GM18508 (cell line): ENCODE measurements at regions not wholly inside any gene's neighbourhood (a gene's known extent, or its start where the extent isn't known, plus 50 kb on each side); places are given as distances from the start of the nearest gene placed in this dataset.

ENCODE experiments used
- ATAC-seq: cut with Tn5 transposase; IDR thresholded peaks from one replicate; pipeline ENCODE4 v1.9.1; 2021; ENCODE audit warnings: moderate number of reproducible peaks; ENCODE audit not compliant: insufficient read depth, unreplicated experiment

GRCh38 chr7:142319970-142320369, 62.1 kb upstream of the PRSS58 start:
- no peak for ATAC-seq

GRCh38 chr7:142314281-142314680, 56.4 kb upstream of the PRSS58 start:
- ATAC-seq = no peak

GRCh38 chr7:142313528-142313927, 55.7 kb upstream of the PRSS58 start:
- no peak for ATAC-seq

DNA sequence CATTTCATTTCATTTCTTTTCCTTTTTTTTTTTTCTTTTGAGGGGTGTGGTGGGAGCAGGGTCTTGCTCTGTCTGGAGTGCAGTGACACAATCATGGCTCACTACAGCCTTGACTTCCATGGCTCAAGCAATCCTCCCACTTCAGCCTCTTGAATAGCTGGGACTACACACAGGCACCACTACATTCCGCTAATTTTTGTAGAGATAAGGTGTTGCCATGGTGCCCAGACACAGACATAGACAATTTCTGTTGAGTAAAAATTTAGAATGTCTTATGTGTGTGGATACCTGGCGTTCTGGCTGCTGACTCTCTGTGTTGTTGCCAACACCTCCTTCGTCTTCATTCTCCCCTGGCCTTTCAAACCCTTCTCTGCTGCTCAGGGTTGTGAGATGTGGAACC, 54.0 kb upstream of the PRSS58 start:
- ATAC-seq = no peak

DNA sequence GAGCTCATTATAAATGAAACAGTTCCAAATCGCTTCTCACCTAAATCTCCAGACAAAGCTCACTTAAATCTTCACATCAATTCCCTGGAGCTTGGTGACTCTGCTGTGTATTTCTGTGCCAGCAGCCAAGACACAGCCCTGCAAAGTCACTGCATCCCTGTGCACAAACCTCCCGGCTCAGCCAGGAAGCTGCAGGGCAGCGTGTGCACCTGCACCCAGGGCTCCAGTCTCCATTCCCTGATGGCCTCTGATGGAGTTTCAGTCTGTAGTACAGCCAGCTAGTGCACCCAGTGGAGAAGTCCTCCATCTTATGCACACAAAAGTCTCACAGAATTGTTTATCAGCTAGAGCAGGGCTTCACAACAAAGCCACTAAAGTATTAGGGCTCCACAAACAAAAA, 51.1 kb upstream of the PRSS58 start:
- ATAC-seq = no peak

DNA sequence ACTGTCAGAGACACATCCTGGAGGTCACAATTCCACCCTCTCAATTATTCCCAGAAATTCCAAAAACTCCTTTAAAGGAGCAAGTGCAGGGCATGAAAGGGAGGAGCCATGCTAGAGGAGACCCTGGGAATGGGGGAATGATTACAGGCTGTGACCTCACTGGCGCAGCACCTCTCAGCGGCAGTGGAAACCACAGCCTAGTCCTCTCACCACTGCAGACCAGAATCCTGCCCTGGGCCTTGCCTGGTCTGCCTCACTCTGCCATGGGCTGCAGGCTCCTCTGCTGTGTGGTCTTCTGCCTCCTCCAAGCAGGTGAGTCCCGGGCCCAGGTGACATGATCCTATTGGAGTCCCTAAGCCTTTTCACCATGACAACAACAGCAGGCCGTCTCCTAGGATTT, 50.5 kb upstream of the PRSS58 start:
- ATAC-seq = no peak
